ENCODE measurements at regions not wholly inside any gene's neighbourhood (a gene's known extent, or its start where the extent isn't known, plus 50 kb on each side); places are given as distances from the start of the nearest gene placed in this dataset.

DNA sequence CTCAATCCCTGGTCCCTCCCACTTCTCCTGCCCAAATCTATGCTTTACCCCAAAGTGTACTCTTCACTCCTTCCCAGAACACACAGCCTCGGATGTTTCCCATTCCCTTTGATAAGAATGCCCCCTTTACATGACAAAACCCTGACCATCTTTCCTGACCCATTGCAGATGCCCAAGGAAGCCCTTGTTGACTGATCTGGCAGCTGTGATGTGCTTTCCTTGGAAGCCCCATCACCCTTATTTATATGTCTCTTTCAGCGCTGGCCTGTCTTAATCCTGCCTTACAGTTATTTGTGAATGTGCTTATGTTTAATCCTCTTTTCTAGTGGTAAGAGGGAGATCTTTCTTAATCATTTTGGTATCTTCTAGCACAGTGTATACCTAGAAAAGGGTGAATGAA is 523.1 kb downstream of the CD83 start:
- ChIA-PET SMC1A (ENCODE audit: uncharacterized antibody, unreplicated experiment) (interaction anchor here (1.0 to 2.8 kb wide), 2 partner anchors 16 to 21 kb away, joined by 3 to 26 read pairs; no protein-coding TSS in a partner anchor), CTCF (interaction anchor here (1.1 kb wide), 1 partner anchor 15 kb away, joined by 3 read pairs; no protein-coding TSS in a partner anchor), RAD21 (ENCODE audit: unreplicated experiment) (interaction anchor here (2.5 kb wide), 1 partner anchor 15 kb away, joined by 10 read pairs; no protein-coding TSS in a partner anchor), POLR2A (no interaction called here)
- Histone ChIP-seq H3K4me2 (ENCODE audit: control insufficient read depth, insufficient read depth) (no peak overlapping the region), H3K27me3 (replicated peaks in 1 of 2; ENCODE audit: control insufficient read depth in 2 of 2, insufficient read depth in 2 of 2, low read length in 1 of 2) (no peaks in the 10 kb centered on the region), H3K79me2 (ENCODE audit: control insufficient read depth, insufficient read depth, low read length) (no peaks in the 10 kb centered on the region), H3K9ac (ENCODE audit: control insufficient read depth, insufficient read depth, low read length) (no peak overlapping the region), H3K4me1 (ENCODE audit: control insufficient read depth, insufficient read depth, low read length) (peaks cover 35% of the 10 kb centered on the region), H4K20me1 (ENCODE audit: control insufficient read depth, insufficient read depth) (no peaks in the 10 kb centered on the region), H2AFZ (ENCODE audit: control insufficient read depth, low read depth, low read length) (no peak overlapping the region), H3K36me3 (ENCODE audit: control insufficient read depth in 2 of 2, insufficient read depth in 2 of 2, low read length in 1 of 2) (no peaks in the 10 kb centered on the region), H3K4me3 (no peak overlapping the region), H3K9me3 (replicated peaks; ENCODE audit: control insufficient read depth, insufficient read depth, low read length) (no peaks in the 10 kb centered on the region; the same call in 2 of the 3 replicates), H3K27ac (ENCODE audit: control insufficient read depth, insufficient read depth) (no peak overlapping the region)
- intact Hi-C loops (cut with micrococcal nuclease; ENCODE audit: unreplicated experiment): no loop called here
- DNase-seq (ENCODE audit: low read depth, low spot score) (no peak), ATAC-seq (no peak), FAIRE-seq (no peak)
- no TSS peak for BruUV-seq (replicated peaks)
- WGBS (ENCODE audit: insufficient coverage, insufficient replicate concordance, low lambda C conversion rate, missing lambda C conversion rate): 94% methylated on average over 2 of the region's 2 CpGs
- in situ Hi-C loops (cut with MboI): no loop called here
- TF ChIP-seq SMC3 (IDR thresholded peaks at IDR 0.05; ENCODE audit: borderline replicate concordance, low read length): no peak
- TF ChIP-seq, protein P1, sequence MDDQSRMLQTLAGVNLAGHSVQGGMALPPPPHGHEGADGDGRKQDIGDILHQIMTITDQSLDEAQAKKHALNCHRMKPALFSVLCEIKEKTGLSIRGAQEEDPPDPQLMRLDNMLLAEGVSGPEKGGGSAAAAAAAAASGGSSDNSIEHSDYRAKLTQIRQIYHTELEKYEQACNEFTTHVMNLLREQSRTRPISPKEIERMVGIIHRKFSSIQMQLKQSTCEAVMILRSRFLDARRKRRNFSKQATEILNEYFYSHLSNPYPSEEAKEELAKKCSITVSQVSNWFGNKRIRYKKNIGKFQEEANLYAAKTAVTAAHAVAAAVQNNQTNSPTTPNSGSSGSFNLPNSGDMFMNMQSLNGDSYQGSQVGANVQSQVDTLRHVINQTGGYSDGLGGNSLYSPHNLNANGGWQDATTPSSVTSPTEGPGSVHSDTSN (IDR thresholded peaks at IDR 0.05; ENCODE audit: insufficient replicate concordance, low read depth, low read length): no peak
- TF ChIP-seq, protein P2, sequence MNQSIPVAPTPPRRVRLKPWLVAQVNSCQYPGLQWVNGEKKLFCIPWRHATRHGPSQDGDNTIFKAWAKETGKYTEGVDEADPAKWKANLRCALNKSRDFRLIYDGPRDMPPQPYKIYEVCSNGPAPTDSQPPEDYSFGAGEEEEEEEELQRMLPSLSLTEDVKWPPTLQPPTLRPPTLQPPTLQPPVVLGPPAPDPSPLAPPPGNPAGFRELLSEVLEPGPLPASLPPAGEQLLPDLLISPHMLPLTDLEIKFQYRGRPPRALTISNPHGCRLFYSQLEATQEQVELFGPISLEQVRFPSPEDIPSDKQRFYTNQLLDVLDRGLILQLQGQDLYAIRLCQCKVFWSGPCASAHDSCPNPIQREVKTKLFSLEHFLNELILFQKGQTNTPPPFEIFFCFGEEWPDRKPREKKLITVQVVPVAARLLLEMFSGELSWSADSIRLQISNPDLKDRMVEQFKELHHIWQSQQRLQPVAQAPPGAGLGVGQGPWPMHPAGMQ (IDR thresholded peaks at IDR 0.05; ENCODE audit: borderline replicate concordance): no peak
- no peak for TF ChIP-seq JUND (IDR thresholded peaks at IDR 0.05; ENCODE audit: low read depth, low read length)
- TF ChIP-seq, protein P3, sequence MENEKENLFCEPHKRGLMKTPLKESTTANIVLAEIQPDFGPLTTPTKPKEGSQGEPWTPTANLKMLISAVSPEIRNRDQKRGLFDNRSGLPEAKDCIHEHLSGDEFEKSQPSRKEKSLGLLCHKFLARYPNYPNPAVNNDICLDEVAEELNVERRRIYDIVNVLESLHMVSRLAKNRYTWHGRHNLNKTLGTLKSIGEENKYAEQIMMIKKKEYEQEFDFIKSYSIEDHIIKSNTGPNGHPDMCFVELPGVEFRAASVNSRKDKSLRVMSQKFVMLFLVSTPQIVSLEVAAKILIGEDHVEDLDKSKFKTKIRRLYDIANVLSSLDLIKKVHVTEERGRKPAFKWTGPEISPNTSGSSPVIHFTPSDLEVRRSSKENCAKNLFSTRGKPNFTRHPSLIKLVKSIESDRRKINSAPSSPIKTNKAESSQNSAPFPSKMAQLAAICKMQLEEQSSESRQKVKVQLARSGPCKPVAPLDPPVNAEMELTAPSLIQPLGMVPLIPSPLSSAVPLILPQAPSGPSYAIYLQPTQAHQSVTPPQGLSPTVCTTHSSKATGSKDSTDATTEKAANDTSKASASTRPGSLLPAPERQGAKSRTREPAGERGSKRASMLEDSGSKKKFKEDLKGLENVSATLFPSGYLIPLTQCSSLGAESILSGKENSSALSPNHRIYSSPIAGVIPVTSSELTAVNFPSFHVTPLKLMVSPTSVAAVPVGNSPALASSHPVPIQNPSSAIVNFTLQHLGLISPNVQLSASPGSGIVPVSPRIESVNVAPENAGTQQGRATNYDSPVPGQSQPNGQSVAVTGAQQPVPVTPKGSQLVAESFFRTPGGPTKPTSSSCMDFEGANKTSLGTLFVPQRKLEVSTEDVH (IDR thresholded peaks at IDR 0.05; ENCODE audit: low read depth, partially characterized antibody): no peak
- no peak for TF ChIP-seq ZSCAN29 (IDR thresholded peaks at IDR 0.05)
- no peak for TF ChIP-seq SMAD5 (IDR thresholded peaks at IDR 0.05; ENCODE audit: low read depth)
- TF ChIP-seq, protein P4, sequence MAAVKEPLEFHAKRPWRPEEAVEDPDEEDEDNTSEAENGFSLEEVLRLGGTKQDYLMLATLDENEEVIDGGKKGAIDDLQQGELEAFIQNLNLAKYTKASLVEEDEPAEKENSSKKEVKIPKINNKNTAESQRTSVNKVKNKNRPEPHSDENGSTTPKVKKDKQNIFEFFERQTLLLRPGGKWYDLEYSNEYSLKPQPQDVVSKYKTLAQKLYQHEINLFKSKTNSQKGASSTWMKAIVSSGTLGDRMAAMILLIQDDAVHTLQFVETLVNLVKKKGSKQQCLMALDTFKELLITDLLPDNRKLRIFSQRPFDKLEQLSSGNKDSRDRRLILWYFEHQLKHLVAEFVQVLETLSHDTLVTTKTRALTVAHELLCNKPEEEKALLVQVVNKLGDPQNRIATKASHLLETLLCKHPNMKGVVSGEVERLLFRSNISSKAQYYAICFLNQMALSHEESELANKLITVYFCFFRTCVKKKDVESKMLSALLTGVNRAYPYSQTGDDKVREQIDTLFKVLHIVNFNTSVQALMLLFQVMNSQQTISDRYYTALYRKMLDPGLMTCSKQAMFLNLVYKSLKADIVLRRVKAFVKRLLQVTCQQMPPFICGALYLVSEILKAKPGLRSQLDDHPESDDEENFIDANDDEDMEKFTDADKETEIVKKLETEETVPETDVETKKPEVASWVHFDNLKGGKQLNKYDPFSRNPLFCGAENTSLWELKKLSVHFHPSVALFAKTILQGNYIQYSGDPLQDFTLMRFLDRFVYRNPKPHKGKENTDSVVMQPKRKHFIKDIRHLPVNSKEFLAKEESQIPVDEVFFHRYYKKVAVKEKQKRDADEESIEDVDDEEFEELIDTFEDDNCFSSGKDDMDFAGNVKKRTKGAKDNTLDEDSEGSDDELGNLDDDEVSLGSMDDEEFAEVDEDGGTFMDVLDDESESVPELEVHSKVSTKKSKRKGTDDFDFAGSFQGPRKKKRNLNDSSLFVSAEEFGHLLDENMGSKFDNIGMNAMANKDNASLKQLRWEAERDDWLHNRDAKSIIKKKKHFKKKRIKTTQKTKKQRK (IDR thresholded peaks at IDR 0.05; ENCODE audit: low read depth, low read length): no peak
- no peak for TF ChIP-seq EGR1 (IDR thresholded peaks at IDR 0.05; ENCODE audit: borderline replicate concordance in 1 of 2, low read depth in 2 of 2, low read length in 2 of 2)
- TF ChIP-seq, protein P5, sequence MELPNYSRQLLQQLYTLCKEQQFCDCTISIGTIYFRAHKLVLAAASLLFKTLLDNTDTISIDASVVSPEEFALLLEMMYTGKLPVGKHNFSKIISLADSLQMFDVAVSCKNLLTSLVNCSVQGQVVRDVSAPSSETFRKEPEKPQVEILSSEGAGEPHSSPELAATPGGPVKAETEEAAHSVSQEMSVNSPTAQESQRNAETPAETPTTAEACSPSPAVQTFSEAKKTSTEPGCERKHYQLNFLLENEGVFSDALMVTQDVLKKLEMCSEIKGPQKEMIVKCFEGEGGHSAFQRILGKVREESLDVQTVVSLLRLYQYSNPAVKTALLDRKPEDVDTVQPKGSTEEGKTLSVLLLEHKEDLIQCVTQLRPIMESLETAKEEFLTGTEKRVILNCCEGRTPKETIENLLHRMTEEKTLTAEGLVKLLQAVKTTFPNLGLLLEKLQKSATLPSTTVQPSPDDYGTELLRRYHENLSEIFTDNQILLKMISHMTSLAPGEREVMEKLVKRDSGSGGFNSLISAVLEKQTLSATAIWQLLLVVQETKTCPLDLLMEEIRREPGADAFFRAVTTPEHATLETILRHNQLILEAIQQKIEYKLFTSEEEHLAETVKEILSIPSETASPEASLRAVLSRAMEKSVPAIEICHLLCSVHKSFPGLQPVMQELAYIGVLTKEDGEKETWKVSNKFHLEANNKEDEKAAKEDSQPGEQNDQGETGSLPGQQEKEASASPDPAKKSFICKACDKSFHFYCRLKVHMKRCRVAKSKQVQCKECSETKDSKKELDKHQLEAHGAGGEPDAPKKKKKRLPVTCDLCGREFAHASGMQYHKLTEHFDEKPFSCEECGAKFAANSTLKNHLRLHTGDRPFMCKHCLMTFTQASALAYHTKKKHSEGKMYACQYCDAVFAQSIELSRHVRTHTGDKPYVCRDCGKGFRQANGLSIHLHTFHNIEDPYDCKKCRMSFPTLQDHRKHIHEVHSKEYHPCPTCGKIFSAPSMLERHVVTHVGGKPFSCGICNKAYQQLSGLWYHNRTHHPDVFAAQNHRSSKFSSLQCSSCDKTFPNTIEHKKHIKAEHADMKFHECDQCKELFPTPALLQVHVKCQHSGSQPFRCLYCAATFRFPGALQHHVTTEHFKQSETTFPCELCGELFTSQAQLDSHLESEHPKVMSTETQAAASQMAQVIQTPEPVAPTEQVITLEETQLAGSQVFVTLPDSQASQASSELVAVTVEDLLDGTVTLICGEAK (IDR thresholded peaks at IDR 0.05; ENCODE audit: borderline replicate concordance): no peak

Data from GM12878 (cell line).